ENCODE measurements at regions not wholly inside any gene's neighbourhood (a gene's known extent, or its start where the extent isn't known, plus 50 kb on each side); places are given as distances from the start of the nearest gene placed in this dataset.
"Not testable (repeated sequence)": the region's sequence is repeated elsewhere in the genome, so short reads cannot be mapped to it uniquely, and the experiment has no call there.

GRCh38 chr15:45801543-45801942 is 166.7 kb downstream of the SQOR start:
- intact Hi-C loops (cut with DNase I), result no loop called here
- DNase-seq, result no peak

DNA sequence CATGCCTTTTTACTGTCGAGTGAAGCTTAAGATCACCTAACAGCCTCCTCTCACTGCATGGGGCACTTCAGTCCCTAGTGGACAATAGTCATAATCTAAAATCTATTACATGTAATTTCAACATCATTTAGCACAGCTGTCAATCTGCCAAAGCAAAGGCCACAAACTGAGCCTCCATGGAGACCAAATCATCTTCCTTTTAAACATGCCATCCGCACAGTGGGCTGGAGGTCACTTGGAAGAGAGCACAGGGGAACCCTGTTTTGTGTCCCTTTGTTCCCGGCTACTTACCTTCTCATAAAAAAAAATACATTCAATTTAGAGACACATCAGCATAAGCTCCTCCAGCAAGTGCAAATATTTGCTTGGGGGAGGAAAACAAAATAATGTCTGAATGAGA is 167.3 kb downstream of the SQOR start:
- intact Hi-C loops (cut with DNase I), result no loop called here
- no peak for DNase-seq

DNA sequence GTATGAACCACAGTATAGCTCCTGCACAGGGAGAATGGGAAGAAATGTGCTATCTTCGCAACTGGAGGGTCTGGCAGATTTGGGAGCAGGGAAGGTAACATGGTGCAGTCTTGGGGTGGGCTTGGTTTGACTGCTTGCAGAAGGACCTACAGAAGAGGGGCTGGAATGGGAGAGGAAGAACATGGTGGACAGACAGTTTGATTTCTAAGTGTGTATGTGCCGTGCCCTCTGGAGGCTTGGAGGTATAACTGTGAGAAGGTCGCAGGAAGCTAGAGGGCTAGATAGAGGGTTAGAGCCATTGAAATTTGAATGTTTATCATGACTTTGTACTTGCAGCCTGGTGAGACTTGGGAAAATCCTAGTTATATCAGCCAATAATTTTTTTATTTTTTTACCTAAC is 169.2 kb downstream of the SQOR start:
- intact Hi-C loops (cut with DNase I), result no loop called here
- DNase-seq, result no peak

DNA sequence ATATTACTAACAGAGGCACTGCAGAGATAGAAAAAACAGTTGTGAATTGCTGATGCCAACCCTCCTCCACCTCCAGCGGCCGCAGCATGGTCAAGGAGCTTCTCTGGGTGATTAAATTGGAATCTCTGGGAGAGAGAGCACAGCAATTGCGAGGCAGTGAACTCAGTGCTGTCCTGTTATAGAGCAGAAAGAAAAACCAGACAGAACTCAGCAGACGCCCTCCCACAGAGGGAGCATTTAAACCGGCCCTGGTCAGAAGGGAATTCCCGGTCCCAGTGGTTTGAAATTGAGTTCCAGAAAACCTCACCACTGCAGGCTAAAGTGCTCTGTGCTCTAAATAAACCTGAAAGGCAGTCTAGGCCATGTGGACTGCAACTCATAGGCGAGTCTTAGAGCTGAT is 175.4 kb downstream of the SQOR start:
- intact Hi-C loops (cut with DNase I), result no loop called here
- DNase-seq, result no peak

DNA sequence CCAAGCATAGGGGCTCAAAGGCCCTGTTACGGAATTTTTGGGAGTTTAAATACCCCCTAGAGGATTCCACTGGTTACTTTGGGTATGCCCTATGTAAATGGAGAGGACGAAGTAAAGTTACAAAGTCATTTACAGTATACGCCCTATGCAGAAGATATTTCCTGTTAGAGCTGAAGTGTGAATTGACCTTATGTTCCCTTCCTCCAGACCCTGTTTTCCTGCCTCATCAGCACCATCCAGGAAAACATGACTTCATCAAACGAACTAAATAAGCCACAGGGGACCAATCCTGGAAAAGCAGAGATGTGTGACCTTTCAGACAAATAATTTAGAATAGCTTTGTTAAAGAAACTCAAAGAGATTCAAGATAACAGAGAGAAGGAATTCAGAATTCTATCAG is 177.4 kb downstream of the SQOR start:
- DNase-seq, result no peak
- intact Hi-C loops (cut with DNase I), result no loop called here

DNA sequence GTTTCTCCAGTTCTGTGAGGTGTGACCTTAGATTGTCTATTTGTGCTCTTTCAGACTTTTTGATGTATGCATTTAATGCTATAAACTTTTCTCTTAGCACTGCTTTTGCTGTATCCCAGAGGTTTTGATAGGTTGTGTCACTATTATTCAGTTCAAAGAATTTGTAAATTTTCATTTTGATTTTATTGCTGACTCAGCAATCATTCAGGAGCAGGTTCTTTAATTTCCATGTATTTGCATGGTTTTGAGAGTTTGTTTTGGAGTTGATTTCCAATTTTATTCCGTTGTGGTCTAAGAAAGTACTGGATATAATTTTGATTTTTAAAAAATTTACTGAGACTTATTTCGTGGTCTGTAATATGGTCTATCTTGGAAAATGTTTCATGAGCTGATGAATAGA is 182.7 kb downstream of the SQOR start:
- intact Hi-C loops (cut with DNase I); DNase-seq: not testable (repeated sequence)

DNA sequence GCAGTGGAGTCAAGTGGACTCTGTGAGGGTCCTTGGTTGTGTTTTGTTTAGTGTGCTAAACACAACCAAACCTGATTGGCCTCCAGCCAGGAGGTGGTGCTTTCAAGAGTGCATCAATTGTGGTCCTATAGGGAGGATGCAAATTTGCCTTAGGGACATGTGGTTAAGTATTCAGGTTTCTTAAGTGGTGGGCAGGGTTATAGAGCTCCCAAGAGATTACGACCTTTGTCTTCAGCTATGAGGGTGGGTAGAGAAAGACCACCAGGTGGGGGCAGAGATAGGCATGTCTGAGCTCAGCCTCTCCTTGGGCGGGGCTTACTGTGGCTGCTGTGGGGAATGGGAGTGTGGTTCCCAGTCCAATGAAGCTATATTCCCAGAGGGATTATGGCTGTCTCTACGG is 186.6 kb downstream of the SQOR start:
- DNase-seq, result no peak
- intact Hi-C loops (cut with DNase I), result no loop called here

GRCh38 chr15:45822968-45823367 is 188.1 kb downstream of the SQOR start:
- DNase-seq; intact Hi-C loops (cut with DNase I): not testable (repeated sequence)

- DNase-seq, result no peak
- intact Hi-C loops (cut with DNase I), result no loop called here
These were observed 192.4 kb downstream of the SQOR start for GRCh38 chr15:45827275-45827674.

GRCh38 chr15:45827766-45828165 is 192.9 kb downstream of the SQOR start:
- no peak for DNase-seq
- intact Hi-C loops (cut with DNase I), result no loop called here

DNA sequence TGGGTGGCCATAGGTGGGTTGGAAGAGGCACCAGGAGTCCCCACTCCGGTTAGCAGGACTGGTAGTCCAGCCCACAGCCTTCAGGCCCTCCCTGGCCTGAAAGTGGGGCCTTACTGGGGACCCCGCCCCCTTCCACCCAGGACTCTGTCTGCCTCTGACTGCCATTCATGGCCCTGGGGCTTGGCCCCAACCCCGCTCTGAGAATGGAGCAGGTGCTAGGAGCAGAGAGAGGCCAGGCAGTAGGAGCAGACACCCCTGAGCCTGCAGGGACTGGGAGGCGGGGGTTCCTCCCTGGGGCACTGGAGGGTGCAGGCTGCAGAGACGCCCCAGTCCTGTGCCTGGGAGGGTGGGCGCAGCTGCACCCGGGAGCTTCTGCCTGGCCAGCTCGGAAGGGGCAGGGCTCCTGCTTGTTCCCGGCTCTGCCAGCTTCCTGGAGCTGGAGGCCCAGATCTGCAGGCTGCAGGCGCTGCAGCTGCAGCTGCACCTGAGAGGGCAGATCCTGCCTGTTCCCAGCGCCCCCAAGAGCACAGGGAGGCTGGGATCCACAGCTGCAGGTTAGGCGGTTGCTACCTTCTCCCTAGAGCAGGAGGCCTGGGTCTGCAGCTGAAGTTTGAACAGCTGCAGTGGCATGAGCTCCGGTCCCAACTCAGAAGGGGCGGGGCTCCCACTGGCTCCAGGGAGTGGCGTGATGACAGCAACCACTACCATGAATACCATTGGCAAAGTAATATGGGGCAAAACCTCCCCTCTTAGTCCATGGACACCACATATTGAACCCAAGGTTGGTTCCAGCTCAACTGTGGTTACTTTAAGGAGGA is 194.7 kb downstream of the SQOR start:
- DNase-seq, result no peak
- intact Hi-C loops (cut with DNase I), result no loop called here

- intact Hi-C loops (cut with DNase I), result no loop called here
- no peak for DNase-seq
These were observed 197.0 kb downstream of the SQOR start for GRCh38 chr15:45831787-45832186.

- DNase-seq, result no peak
- intact Hi-C loops (cut with DNase I), result no loop called here
These were observed 199.8 kb downstream of the SQOR start for GRCh38 chr15:45834622-45835021.

DNA sequence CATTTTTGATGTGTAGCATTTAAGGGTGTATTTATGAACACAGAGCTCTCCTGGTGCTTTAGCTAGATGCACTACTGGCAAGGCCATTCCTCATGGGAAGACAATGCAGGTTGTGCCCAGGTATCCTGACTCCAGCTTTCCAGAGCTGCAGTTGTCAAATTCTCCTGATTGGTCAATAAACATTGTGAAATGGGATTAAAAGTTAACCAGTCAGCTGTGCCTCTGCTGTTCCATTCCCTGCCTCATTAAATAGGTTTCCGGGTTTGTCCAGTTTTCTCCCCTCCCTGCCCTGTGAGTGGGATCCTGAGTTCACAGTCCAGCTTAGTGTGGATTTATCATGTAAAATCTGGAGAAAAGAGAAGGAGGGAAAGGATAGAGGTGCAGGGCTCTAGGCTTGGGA is 207.3 kb downstream of the SQOR start:
- DNase-seq, result no peak
- intact Hi-C loops (cut with DNase I), result no loop called here

GRCh38 chr15:45847645-45848044 is 212.8 kb downstream of the SQOR start:
- DNase-seq, result no peak
- intact Hi-C loops (cut with DNase I), result no loop called here

DNA sequence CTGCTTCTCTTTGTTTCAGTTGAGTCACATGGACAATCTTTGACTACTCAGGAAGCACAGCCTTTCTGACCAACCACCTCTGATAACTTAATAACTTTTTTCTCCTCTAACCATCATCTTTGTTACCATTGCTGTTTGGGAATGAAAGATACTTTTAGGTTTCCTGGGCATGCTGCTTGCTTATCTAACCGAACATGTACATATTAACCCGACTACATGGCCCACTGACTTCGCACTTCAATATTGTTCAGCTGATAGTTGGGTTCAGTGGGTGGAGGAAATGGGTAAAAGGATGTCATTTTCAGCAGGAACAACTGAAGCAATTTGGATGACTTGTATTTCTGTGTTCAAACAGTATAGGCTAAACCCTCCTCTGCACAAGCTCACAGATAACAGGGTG is 214.3 kb downstream of the SQOR start:
- no peak for DNase-seq
- intact Hi-C loops (cut with DNase I), result no loop called here

DNA sequence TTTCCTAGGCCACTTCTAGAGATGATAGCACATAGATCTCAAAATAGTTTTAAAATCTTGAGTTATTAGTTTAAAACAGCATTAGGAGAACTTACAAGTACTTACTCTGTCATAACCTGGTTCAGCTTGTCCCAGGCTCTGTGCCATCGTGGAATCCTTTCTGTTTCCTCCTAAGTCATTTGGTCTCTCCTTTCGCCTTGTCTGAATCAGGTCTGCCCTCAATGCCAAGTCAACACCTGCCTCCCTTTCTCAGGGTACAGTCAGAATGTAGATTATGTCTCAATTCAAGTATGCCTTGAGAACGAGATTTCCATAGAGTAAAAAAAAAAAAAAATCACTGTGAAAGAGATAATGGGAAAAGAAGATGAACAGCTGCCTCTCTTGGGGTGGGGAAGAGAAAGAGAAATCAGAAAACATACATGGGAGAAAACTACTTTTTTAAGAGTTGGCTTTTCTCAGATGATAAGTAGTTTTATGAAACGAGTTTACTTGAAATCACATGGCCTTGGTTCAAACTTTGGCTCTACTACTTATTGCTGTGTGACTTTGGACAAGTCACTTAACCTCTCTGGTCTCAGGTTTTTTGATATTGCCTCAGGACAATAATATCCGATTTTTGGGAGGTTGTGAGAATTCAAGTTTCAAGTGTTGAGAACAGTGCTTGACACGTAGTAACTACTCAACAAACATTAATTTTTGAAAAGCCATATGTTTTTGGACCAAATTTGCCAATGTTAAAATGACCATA is 219.8 kb downstream of the SQOR start:
- no peak for DNase-seq
- intact Hi-C loops (cut with DNase I), result no loop called here

GRCh38 chr15:45855210-45855906 is 220.5 kb downstream of the SQOR start:
- DNase-seq, result no peak
- intact Hi-C loops (cut with DNase I), result no loop called here

GRCh38 chr15:45855907-45856579 is 221.2 kb downstream of the SQOR start:
- intact Hi-C loops (cut with DNase I), result no loop called here
- DNase-seq, result no peak

DNA sequence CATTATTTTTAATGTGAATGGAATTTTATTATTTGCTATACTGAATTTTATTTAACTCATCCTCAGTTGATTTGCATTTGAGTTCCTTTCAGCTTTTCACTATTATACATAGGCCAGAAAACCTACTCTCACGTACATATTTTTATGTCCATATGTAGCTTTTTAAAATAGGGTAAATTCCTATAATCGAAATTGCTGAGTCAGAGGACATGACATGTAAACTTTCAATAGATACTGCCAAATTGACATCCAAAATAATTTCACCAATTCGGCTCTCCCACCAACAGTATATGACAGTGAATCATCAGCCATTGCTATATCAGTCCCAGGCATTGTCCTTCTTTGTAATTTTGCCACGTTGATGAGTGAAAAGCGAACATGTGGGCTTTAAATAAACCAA is 222.5 kb downstream of the SQOR start:
- DNase-seq, result no peak
- intact Hi-C loops (cut with DNase I), result no loop called here
